COLO668 (cell line): ENCODE measurements at regions not wholly inside any gene's neighbourhood (a gene's known extent, or its start where the extent isn't known, plus 50 kb on each side); places are given as distances from the start of the nearest gene placed in this dataset.

ENCODE experiments used
- DNase-seq: peaks from one replicate; lab custom pipeline; 2025; ENCODE audit not compliant: unreplicated experiment; lab: John Stamatoyannopoulos, UW

GRCh38 chr10:123449234-123449962 is 216.8 kb upstream of the GPR26 start:
- DNase-seq = no peak

DNA sequence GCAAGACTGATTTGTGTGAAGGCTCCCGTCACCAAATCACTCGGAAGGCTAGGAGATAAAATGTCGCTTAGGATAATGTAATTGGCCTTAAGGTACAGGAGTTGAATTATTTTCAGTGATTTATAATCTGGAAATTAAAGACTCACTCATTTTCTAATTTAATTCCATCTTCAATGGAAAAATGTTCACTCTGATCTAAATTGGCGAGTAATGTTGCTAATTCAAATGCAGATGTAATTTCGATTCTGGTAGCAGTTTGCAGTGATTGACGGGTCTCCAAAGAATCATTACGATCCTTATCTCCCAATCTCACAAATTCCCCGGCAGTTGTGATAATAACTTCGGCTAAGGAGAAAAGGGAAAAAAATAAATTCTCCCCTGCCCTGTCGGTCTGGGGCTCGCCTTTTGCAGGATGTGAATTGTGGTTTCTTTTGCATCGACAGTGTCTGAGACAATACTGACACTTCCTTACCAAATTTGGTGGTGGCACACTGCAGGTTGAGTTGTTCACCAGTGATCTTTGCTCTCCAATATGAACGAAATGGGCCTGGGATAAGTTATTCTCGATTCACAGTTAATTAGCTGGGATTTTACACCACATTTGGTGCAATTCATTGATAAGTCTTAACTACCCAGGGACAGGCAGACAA is 215.1 kb upstream of the GPR26 start:
- no peak for DNase-seq

- DNase-seq = no peak
These were observed 214.4 kb upstream of the GPR26 start for GRCh38 chr10:123451618-123452245.

GRCh38 chr10:123454987-123455386 is 211.2 kb upstream of the GPR26 start:
- DNase-seq = no peak

- DNase-seq = no peak
These were observed 210.3 kb upstream of the GPR26 start for GRCh38 chr10:123455861-123456260.

GRCh38 chr10:123458933-123459332 is 207.2 kb upstream of the GPR26 start:
- DNase-seq = no peak

GRCh38 chr10:123459371-123460091 is 206.6 kb upstream of the GPR26 start:
- DNase-seq = no peak

DNA sequence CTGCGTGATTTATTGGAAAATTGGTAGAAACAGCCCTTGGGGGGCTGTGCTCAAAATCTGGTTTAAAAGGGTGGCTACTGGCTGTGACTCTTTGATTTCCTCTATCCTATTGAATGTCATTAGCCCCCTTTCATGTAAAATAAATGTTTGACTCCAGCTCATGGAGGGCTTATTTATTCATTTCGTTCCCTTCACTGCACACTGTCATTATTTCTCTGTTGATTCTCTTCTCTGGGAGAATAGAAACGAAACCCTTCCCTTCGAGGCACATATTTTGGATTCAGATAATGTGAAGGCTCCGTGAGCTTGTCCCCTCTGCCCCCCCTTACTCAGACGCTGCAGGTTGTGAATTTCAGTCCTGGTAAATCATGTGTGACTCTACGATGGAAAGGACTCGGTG is 203.9 kb upstream of the GPR26 start:
- no peak for DNase-seq

- no peak for DNase-seq
These were observed 203.4 kb upstream of the GPR26 start for GRCh38 chr10:123462756-123463155.

GRCh38 chr10:123463181-123463580 is 203.0 kb upstream of the GPR26 start:
- DNase-seq = no peak

DNA sequence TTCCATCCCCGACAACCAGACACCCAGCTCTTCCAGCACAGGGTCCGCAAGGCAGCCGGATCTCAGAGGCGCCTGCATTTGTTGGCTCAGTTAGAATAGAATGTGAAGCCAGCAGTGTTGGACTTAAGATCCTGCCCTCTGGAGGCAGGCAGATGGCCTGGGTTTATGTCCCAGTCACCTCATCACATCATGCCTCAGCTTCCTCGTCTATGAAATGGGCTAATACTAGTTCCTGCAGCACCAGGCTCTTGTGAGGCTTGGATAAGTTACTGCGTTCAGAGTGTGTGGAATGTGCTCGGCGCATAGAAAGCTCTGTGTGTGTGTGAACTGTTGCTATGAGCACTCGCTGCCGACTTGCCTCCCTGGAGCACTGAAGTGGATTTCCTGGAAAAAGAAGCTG is 202.5 kb upstream of the GPR26 start:
- DNase-seq = no peak

DNA sequence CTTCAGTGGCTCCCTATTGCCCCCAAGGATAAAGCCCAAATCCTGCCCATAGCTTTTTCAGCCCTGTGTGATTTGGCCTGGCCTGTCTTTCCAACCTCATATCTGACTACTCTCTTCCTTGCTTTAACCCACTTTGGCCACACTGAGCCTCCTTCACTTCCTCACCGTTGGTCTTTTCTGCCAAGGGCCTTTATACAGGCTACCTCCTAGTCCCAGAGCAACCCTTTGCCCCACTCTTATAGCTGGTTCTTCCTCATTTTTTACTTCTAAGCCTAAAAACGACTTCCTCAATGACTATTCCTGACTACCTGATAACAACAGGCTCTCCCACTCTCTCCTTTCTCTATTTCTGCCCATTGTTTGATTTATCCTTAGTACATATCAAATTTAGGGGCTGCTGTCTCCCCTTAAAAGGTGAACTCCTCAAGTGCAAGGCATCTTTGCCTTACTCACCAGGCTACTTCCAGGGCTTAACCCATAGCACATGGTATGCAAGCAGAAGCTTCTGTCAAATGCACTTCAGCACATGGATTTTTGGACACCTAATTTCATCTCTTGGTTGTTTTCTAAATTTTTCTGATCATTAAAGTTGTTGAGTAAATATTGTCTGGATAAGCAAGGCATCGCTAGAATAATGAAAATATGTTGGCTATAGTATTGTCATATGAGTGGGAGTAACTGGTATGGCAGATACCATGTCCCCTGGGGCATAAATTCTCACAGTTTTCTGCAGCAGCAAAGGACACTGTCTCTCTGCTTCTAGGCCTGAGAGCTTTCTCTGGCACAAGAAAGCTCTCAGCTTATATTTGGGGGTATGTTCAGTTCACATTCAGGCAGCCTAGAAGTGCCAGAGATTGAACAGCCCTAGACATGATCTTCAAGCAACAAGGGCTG is 201.5 kb upstream of the GPR26 start:
- no peak for DNase-seq

- DNase-seq = no peak
These were observed 195.7 kb upstream of the GPR26 start for GRCh38 chr10:123470336-123470921.

DNA sequence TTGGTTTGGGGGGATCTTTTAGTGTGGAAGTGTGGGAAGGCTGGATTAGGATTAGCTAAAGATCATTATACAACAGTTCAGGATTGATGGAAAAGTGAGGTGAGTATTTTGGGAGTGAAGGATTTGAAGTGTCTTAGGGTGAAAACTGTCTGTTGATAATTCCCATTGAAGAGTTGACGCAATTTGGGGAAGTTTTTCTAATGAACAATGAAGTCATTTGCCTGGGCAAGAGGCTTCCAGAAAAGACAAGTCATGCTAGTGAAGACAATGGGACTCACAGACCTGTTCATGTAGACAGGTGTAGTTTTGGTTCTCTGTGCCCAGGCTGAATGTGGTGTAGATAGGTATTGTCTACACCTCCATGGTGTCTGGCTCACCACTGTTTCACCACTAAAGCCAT is 194.3 kb upstream of the GPR26 start:
- DNase-seq = no peak

GRCh38 chr10:123472606-123473005 is 193.5 kb upstream of the GPR26 start:
- DNase-seq = no peak

- no peak for DNase-seq
These were observed 191.5 kb upstream of the GPR26 start for GRCh38 chr10:123474700-123475099.

GRCh38 chr10:123475466-123475865 is 190.7 kb upstream of the GPR26 start:
- DNase-seq = no peak

DNA sequence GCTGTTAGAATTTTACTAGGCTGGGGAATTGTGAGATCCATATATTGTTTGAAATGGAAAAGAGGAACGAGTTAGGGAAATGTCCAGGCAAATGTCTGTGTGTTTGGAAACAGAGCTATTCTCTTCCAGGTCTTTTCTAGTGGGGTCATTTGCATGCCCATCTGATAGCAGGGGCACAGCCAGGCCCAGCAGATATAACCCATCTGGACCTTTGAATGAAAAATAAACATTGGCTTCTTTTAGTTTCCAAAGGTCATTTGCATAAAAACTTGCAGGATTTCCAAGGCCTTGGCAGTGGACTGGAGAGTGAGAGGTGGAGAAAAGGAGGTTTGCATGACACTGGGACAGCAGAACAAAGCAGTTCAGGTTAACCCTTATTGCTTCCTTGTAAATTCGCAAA is 188.0 kb upstream of the GPR26 start:
- DNase-seq = no peak

DNA sequence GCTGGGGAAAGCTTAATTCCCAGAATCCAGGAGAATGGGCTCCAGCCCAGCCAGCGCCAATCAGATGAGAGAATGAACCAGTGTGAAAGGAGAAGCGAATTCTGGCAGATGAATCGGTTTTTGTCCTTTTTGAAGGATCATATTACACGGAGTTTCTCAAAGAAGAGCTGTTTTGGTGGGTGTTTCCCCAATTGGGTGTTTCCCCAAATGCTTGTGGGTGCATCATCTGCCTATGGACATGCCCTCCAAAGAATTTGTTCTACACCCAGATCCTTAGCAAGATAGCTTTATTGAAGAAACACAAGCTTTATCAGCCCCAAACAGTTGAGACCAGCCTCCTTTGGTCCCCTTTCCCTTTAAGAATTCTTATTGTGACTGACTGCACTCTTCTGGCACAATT is 186.5 kb upstream of the GPR26 start:
- DNase-seq = no peak

DNA sequence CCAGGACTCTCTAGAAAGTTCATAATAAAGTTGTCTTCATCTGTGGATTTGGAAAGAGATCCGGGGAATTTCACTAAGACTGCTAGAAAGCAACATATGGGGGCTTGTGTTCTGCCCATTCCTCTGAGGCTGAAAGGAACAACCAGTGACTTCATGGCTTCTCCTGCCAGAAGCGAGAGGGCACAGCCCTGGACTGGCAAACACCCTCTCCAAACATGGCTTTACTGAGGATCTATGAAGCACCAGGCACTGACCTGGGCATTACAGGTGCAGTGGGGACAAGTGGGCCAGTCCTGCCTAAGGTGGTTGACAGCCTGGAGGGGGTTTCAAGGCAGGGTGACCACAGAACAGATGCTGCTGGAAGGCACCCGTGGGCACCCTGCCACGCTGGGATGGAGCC is 185.8 kb upstream of the GPR26 start:
- DNase-seq = no peak
